ENCODE measurements at regions not wholly inside any gene's neighbourhood (a gene's known extent, or its start where the extent isn't known, plus 50 kb on each side); places are given as distances from the start of the nearest gene placed in this dataset.

- no peak for TF ChIP-seq CTCF (IDR thresholded peaks at IDR 0.05; ENCODE audit: low read depth, low read length)
- DNase-seq (ENCODE audit: extremely low read depth, low read depth), result no peak
Observed at GRCh38 chr3:163684651-163685050, 1393.6 kb downstream of the SI start.

GRCh38 chr3:163672954-163673353 lies 1405.3 kb downstream of the SI start:
- no peak for TF ChIP-seq CTCF (IDR thresholded peaks at IDR 0.05; ENCODE audit: low read depth, low read length)
- DNase-seq (ENCODE audit: extremely low read depth, low read depth), result no peak

GRCh38 chr3:163671201-163671600 lies 1407.1 kb downstream of the SI start:
- no peak for DNase-seq (ENCODE audit: extremely low read depth, low read depth)
- TF ChIP-seq CTCF (IDR thresholded peaks at IDR 0.05; ENCODE audit: low read depth, low read length), result no peak

GRCh38 chr3:163664466-163664865 lies 1413.8 kb downstream of the SI start:
- no peak for TF ChIP-seq CTCF (IDR thresholded peaks at IDR 0.05; ENCODE audit: low read depth, low read length)
- DNase-seq (ENCODE audit: extremely low read depth, low read depth), result no peak

- TF ChIP-seq CTCF (IDR thresholded peaks at IDR 0.05; ENCODE audit: low read depth, low read length), result no peak
- DNase-seq (ENCODE audit: extremely low read depth, low read depth), result no peak
Observed at GRCh38 chr3:163657088-163657487, 1421.2 kb downstream of the SI start.

GRCh38 chr3:163655021-163655420 lies 1423.3 kb downstream of the SI start:
- TF ChIP-seq CTCF (IDR thresholded peaks at IDR 0.05; ENCODE audit: low read depth, low read length), result no peak
- DNase-seq (ENCODE audit: extremely low read depth, low read depth), result no peak

GRCh38 chr3:163644172-163644571 lies 1434.1 kb downstream of the SI start:
- no peak for TF ChIP-seq CTCF (IDR thresholded peaks at IDR 0.05; ENCODE audit: low read depth, low read length)
- no peak for DNase-seq (ENCODE audit: extremely low read depth, low read depth)

Data from AG09319 (cell line).